IPS-15b (cell line): ENCODE measurements at regions not wholly inside any gene's neighbourhood (a gene's known extent, or its start where the extent isn't known, plus 50 kb on each side); places are given as distances from the start of the nearest gene placed in this dataset.

Source experiments
- H3K27me3 ChIP-seq: one replicate; pipeline ENCODE4 v1.6.1; 2013; ENCODE audit warnings: low read length; ENCODE audit not compliant: control insufficient read depth, insufficient read depth
- H3K36me3 ChIP-seq: one replicate; pipeline ENCODE4 v1.6.1; 2013; ENCODE audit warnings: low read length; ENCODE audit not compliant: control insufficient read depth, insufficient read depth
- H3K4me1 ChIP-seq: one replicate; pipeline ENCODE4 v1.6.1; 2013; ENCODE audit warnings: mild to moderate bottlenecking, low read length; ENCODE audit not compliant: control insufficient read depth, insufficient read depth
- H3K4me3 ChIP-seq: one replicate; pipeline ENCODE4 v1.5.1; 2013; ENCODE audit warnings: low read depth, low read length
- H3K9ac ChIP-seq: one replicate; pipeline ENCODE4 v1.6.1; 2013; ENCODE audit warnings: low read depth, mild to moderate bottlenecking, low read length
- H3K9me3 ChIP-seq: one replicate; pipeline ENCODE4 v1.6.1; 2013; ENCODE audit warnings: mild to moderate bottlenecking, low read length; ENCODE audit not compliant: control insufficient read depth, insufficient read depth

DNA sequence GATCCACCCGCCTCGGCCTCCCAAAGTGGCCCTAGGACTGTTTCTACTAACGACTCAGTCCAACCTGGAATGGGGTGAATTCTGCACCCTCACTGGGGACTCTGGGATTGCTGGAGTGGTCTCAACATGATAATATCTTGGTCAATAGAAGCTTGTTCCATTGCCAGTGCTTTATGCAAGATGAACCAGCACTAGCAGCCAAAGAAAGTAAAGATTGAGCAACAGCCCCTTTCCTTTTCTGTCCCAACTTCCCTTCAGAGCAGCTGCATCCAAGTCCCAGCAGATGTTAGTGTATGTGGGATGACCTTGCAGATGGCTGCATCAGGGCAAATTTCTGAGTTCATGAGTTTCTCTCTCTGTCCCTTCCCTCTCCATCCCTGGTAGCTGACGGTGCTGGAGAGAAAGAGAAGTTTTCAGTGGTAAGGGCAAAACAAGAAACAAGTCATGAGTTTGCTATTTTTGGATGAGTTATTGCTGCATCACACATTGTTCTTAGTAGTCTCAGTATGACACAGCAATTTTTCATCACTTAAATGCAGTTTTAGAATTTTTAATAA lies 183.6 kb upstream of the EDNRB start:
- Histone ChIP-seq H3K36me3 (no peaks in the 10 kb centered on the region), H3K9ac (no peak overlapping the region), H3K9me3 (no peaks in the 10 kb centered on the region), H3K27me3 (no peaks in the 10 kb centered on the region), H3K4me3 (no peak overlapping the region), H3K4me1 (no peaks in the 10 kb centered on the region)

DNA sequence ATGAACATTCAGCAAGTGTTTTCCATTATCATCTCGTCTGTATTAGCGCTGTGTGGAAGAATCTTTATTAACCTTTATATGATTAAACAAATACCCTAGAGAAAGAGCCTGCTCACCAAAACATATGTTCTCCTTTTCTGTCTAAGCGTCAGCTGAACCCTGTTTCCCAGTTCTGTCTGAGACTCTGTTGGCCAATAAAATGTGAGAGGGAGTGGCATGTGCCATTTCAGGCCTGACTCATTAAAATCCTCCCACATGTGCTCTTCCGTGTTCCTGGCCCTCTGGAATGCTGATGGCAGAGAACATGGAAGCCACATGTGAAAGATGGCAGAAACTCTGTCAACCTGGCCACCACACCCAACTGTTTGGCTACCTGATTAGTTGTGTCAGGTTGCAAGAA lies 181.9 kb upstream of the EDNRB start:
- H3K36me3 ChIP-seq, result no peaks in the 10 kb centered on the region
- no peaks in the 10 kb centered on the region for H3K27me3 ChIP-seq
- H3K4me1 ChIP-seq, result no peaks in the 10 kb centered on the region
- H3K9ac ChIP-seq, result no peak overlapping the region
- H3K4me3 ChIP-seq, result no peak overlapping the region
- H3K9me3 ChIP-seq, result no peaks in the 10 kb centered on the region

DNA sequence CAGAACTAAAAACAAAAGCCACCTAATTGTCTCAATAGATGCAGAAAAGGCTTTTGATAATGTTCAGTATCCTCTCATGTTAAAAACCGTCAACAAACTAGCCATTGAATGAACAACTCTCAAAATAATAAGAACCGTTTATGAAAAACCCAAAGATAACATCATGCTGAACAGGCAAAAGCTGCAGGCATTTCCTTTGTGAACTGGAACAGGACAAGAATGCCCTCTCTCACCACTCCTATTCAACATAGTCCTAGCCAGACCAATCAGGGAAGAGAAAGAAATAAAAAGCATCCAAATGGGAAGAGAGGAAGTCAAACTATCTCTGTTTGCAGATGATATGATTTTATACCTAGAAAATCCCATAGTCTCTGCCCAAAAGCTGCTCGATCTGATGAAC lies 179.6 kb upstream of the EDNRB start:
- Histone ChIP-seq H3K9me3 (no peaks in the 10 kb centered on the region), H3K4me3 (no peak overlapping the region)

DNA sequence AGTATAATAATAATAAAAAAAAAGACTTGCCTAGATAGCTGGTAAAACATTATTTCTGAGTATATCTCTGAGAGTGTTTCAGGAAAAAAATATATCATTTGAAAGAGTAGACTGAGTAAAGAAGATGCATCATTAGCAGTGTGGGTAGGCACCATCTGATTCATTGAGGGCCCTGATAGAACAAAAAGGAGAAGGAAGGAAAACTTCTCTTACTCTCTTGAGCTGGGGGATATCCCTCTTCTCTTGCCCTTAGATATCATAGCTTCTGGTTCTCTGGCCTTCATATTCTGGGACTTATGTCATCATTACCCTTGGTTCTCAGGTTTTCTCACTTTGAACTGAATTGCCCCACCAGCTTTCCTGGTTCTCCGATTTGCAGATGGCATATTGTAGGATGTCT lies 177.6 kb upstream of the EDNRB start:
- H3K4me3 ChIP-seq, result no peak overlapping the region
- no peaks in the 10 kb centered on the region for H3K36me3 ChIP-seq
- no peaks in the 10 kb centered on the region for H3K27me3 ChIP-seq
- H3K4me1 ChIP-seq, result no peaks in the 10 kb centered on the region
- H3K9ac ChIP-seq, result no peak overlapping the region
- H3K9me3 ChIP-seq, result no peaks in the 10 kb centered on the region

More for the DNA sequence above, 179.6 kb upstream of the EDNRB start:
- Histone ChIP-seq H3K4me1 (no peaks in the 10 kb centered on the region), H3K36me3 (no peaks in the 10 kb centered on the region), H3K9ac (no peak overlapping the region), H3K27me3 (no peaks in the 10 kb centered on the region)

GRCh38 chr13:78087966-78088678 lies 169.5 kb upstream of the EDNRB start:
- Histone ChIP-seq H3K4me1 (peaks cover 2% of the 10 kb centered on the region), H3K9me3 (no peaks in the 10 kb centered on the region), H3K9ac (no peak overlapping the region), H3K4me3 (no peak overlapping the region), H3K36me3 (no peaks in the 10 kb centered on the region), H3K27me3 (no peaks in the 10 kb centered on the region)

GRCh38 chr13:78085434-78086225 lies 167.0 kb upstream of the EDNRB start:
- Histone ChIP-seq H3K9ac (no peak overlapping the region), H3K36me3 (no peaks in the 10 kb centered on the region), H3K9me3 (no peaks in the 10 kb centered on the region), H3K27me3 (no peaks in the 10 kb centered on the region), H3K4me3 (no peak overlapping the region), H3K4me1 (peaks cover 2% of the 10 kb centered on the region)

DNA sequence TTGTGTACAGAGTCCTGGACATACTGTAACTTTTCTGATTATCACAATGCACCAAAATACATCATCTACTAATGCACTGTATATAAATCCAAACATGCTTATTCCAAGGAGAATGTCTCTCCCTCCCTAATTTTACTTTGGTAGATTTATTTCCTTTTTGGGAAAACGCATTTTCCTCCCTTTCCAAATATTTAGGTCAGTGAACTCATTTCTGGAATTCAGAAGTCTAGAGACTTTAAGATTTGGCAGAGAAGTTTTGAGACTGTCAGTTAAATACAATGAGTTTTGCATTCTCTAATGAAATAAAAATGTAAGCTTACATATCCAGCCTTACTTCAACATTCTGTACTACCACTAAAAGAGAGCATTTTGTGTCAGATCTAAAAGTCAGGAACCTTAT lies 165.8 kb upstream of the EDNRB start:
- H3K9me3 ChIP-seq, result no peaks in the 10 kb centered on the region
- H3K4me3 ChIP-seq, result no peak overlapping the region
- peaks cover 2% of the 10 kb centered on the region for H3K4me1 ChIP-seq
- no peaks in the 10 kb centered on the region for H3K27me3 ChIP-seq
- H3K9ac ChIP-seq, result no peak overlapping the region
- no peaks in the 10 kb centered on the region for H3K36me3 ChIP-seq

DNA sequence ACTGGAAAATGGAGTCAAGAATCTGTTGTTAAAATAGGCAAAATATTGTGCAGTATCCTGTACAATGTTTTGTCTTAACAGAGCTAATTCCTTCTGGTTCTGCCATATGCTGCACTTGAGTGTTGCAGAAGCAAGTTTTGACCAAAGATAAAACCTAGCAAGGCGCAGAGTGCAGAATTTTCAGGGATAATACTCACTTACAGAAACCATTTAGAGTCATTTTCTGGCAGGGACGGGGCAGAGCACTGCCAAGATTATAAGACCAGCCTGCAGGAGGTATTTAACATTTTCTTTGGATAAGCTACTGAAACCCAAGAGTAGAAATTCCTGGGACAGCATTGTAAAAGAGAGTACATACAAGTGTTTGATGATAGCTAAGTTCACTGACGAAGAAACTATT lies 159.5 kb upstream of the EDNRB start:
- no peaks in the 10 kb centered on the region for H3K4me1 ChIP-seq
- H3K27me3 ChIP-seq, result no peaks in the 10 kb centered on the region
- H3K9me3 ChIP-seq, result no peaks in the 10 kb centered on the region
- no peak overlapping the region for H3K4me3 ChIP-seq
- H3K9ac ChIP-seq, result no peak overlapping the region
- H3K36me3 ChIP-seq, result no peaks in the 10 kb centered on the region

- no peaks in the 10 kb centered on the region for H3K27me3 ChIP-seq
- H3K9me3 ChIP-seq, result no peaks in the 10 kb centered on the region
- H3K4me1 ChIP-seq, result no peaks in the 10 kb centered on the region
- no peak overlapping the region for H3K4me3 ChIP-seq
- no peaks in the 10 kb centered on the region for H3K36me3 ChIP-seq
- H3K9ac ChIP-seq, result no peak overlapping the region
Observed at GRCh38 chr13:78067290-78067689, 148.7 kb upstream of the EDNRB start.

- Histone ChIP-seq H3K27me3 (no peaks in the 10 kb centered on the region), H3K9ac (no peak overlapping the region), H3K36me3 (no peaks in the 10 kb centered on the region), H3K4me3 (no peak overlapping the region), H3K9me3 (no peaks in the 10 kb centered on the region), H3K4me1 (no peaks in the 10 kb centered on the region)
Observed at GRCh38 chr13:78065141-78065540, 146.5 kb upstream of the EDNRB start.

DNA sequence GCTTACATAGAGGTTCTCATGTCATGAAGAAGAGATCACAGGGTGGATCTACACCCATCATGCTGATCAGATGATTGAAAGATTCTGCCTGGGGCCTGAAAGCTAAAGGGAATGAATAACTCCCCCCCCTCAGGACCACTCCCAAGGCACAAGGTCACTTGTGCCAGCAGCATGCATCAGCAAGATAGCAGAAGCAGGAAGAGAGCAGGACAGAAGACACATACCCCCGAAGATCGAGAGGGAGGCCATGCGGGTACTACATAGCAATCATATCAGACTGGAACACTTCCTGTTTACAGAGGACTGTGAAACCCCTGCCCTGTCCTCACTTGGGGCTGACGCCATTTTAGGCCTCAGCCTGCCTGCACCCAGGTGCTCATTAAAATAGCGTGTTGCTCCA lies 143.2 kb upstream of the EDNRB start:
- H3K36me3 ChIP-seq, result no peaks in the 10 kb centered on the region
- H3K9me3 ChIP-seq, result no peaks in the 10 kb centered on the region
- no peaks in the 10 kb centered on the region for H3K27me3 ChIP-seq
- H3K9ac ChIP-seq, result no peak overlapping the region
- no peaks in the 10 kb centered on the region for H3K4me1 ChIP-seq
- H3K4me3 ChIP-seq, result no peak overlapping the region

DNA sequence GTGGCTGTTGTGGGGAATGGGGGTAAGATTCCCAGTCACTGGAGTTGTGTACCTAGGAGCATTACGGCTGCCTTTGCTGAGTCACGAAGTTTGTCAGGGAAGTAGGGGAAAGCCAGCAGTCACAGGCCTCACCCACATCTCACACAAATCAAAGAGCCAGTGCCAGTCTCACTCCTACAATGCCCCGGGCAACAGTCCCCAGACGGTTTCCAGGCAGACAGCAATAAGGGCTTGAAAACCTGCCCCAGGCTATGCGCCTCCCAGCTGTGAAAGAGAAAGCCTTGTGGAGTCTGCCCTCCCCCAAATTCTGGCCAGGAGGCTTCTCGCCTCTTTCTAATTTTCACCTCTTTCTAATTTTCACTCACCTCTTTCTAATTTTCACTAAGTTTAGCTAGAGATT lies 142.3 kb upstream of the EDNRB start:
- Histone ChIP-seq H3K27me3 (no peaks in the 10 kb centered on the region), H3K36me3 (no peaks in the 10 kb centered on the region), H3K4me3 (no peak overlapping the region), H3K4me1 (no peaks in the 10 kb centered on the region), H3K9me3 (no peaks in the 10 kb centered on the region), H3K9ac (no peak overlapping the region)
